NCI-H1092 treated with DMSO at 0.1 percent for 48 hours (cell line): ENCODE measurements at regions not wholly inside any gene's neighbourhood (a gene's known extent, or its start where the extent isn't known, plus 50 kb on each side); places are given as distances from the start of the nearest gene placed in this dataset.
"Not testable (repeated sequence)": the region's sequence is repeated elsewhere in the genome, so short reads cannot be mapped to it uniquely, and the experiment has no call there.

Source experiments
- DNase-seq: peaks from one replicate; lab custom pipeline; 2025; lab: John Stamatoyannopoulos, UW

DNA sequence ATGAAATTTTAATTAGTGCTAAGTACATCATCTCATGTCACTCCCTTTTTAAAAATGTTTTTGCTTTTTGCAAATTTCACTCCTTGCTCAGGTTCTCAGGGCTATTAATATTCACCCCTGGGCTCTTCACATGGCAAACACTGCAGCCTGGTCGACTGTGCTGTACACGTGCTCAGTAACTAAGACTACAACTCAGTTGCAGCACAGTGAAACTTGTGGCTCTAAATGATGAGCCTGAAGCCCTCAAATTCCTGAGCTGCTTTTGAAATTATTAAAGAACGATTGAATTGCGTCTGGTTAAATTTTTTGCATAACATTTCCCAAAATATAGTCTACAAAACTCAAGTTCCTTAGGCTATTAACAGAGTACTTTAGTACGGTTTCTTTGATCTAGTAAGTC, 159.3 kb upstream of the C2CD4B start:
- no peak for DNase-seq

DNA sequence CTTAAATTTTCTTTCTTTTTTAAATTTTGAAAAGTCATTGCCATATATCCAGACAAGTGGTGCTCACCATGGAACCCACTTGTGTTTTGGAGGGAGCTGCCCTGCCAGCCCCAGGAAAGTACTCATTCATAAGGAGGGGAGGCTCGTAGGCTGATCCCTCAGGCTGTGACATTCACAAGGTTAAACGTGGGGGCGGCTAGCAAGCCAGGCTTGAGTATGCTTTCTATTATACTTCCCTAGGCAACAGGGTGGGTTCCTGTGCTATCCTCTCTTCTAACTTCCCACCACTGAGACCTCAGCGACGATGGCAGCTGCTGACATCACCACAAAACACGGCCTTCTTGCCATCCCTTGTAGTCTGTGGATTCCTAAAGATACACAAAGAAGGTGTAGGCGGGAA, 160.5 kb upstream of the C2CD4B start:
- no peak for DNase-seq

DNA sequence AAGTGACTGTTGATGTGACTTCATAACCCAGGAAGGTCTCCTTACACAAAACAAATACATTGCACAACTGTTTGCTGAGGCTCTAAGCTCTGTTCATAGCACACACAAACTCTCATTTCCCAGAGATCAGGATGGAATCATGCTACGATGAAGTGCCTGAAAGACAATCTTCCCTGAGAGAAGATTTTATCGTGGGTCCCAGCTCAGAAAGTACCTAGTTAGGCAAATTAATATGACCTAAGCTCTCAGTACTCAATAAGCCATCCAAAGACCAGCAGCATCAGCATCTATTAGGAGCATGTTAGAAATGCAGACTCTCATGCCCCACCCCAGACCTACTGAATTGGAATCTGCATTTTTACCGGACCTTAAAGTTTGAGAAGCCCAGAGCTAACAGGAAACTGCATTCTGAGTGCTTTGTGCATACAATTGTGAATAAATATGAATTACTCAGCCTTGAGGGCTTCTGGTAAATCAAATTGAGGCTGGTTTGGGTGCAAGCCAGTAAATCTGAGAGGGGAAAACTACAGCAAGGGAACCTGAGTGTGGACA, 161.5 kb upstream of the C2CD4B start:
- DNase-seq, result no peak

DNA sequence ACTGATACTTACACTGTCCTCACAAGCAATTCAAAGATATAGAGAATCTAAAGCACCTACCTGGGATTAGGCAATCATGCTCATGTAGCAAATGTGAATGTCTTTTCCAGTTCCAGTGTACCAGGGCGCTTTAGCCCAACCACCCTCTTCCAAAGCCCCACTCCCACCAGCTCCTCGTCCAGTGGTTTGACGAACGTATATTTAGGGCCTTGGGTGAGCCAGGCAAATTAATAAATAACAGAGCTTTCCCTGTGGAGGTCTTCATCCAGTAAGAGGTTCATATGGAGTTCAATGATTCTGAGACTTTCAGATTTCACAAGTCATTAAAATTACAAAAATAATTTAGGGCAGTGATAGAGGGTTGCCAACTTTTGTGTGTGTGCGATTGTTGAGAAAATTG, 162.3 kb upstream of the C2CD4B start:
- DNase-seq, result no peak

DNA sequence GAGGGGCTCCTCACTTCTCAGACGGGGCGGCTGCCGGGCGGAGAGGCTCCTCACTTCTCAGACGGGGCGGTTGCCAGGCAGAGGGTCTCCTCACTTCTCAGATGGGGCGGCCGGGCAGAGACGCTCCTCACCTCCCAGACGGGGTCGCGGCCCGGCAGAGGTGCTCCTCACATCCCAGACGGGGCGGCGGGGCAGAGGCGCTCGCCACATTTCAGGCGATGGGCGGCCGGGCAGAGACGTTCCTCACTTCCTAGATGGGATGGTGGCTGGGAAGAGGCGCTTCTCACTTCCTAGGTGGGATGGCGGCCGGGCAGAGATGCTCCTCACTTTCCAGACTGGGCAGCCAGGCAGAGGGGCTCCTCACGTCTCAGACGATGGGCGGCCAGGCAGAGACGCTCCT, 167.4 kb upstream of the C2CD4B start:
- DNase-seq, result not testable (repeated sequence)

DNA sequence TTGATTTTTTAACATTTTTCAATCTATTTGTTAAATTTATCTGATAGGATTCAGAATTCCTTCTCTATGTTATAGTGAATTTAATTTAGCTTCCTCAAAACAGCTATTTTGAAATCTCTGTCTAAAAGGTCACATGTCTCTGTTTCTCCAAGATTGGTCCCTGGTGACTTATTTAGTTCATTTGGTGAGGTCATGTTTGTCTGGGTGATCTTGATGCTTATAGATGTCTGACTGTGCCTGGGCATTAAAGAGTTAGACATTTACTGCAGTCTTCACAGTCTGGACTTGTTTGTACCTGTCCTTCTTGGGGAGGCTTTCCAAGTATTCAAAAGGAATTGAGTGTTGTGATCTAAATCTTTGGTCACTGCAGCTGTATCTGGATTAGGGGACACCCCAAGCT, 169.5 kb upstream of the C2CD4B start:
- DNase-seq, result no peak

DNA sequence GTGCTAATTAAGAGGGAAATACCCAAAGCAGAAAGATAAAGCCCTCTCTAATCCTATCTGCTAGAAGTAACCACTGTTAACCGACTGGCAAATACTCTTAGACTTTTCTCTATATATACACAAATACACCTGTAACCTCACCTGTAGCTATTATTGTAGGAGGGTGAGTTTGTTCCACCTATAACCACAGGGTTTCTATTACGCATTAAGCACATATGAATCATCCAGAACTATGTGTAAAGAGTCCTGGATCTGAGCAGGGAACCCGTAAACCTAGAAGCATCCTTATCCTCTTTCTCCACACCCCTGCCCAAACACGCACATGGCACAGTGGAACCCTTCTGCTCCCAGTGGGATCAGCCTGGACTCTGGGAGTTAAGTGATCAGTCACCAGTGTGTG, 172.8 kb upstream of the C2CD4B start:
- DNase-seq, result no peak

DNA sequence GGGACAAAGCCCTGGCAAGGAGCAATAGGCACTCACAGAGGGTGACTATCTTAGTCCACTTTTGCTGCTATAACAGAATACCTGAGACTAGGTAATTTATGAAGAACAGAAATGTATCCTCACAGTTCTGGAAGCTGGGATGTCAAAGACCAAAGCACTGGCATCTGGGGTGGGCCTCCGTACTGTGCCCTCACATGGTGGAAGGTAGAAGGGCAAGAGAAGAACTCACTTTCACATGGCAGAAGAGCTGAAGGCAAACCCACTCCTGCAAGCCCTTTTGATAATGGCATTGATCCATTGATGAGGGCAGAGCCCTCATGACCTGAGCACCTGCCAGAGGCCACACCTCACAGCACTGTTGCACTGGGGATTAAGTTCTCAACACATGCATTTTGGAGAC, 173.4 kb upstream of the C2CD4B start:
- DNase-seq, result no peak

DNA sequence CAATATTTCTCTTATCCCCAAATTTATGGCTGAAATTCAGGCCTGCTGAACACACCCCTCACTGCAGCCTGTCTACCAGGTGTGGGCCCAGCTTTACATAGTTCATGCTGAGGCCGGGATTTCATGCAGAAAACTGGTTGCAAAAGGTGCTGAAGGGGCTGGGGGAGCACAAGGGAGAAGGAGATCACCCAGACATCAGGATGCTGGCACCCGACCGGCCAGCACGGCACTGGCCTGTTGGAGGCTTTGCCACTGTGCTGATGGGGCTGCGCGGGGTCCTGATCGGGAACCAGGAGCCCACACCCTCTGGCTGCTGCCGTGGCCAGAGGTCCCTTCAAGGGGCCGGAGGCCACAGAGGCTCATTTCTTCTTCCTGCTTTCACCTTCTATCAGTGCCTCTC, 177.9 kb upstream of the C2CD4B start:
- no peak for DNase-seq

DNA sequence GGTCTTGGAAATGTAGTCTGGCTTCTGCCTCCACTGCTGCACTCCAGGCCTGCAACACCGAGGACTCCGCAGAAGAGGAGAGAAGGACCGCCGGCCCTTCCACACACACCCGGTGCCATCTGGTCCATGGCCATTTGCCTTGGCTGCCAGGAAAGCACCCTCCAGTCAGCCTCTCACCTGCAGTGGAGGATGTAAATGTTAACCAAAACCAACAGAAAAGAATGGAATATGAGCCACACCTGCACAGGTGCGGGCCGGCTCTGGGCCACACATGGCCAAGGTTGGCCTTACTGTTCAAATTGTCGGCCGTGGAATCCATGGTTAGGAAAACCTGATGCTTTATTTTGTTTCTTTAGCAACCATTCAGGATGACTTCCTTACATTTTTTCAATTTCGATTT, 178.3 kb upstream of the C2CD4B start:
- no peak for DNase-seq

DNA sequence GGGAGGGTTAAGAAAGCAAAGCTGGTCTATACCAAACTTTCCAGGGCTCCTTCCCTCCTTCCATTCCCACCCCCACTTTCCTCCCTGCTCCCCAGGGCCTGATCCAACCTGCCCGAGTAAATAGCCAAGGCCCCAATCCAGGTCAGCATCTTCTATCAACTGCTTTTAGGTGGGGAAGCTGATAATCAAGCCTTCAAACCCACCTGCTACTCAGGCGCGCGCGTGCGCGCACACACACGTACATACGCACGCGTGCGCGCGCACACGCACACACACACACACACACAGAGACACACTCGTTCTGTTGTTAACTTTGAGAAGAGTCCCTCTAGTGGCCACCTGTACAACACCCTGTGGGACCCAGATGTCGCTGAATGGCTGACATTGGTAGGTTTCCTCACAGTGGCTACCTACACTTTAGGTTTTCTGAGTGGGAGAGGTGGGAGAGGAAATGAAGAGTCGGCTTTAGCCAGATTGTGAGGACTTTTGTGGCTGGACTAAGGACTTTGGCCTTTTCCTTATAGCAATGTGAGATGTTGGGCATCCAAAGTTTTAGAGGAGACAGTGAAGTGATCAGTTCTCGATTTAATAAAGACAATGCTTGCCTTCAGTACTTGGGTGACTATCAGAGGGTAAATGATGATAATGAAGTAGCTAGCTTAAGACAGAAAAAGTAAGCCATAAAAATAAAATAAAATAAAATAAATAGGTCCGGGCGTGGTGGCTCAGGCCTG, 179.9 kb upstream of the C2CD4B start:
- peak; percentile 1 for DNase-seq

DNA sequence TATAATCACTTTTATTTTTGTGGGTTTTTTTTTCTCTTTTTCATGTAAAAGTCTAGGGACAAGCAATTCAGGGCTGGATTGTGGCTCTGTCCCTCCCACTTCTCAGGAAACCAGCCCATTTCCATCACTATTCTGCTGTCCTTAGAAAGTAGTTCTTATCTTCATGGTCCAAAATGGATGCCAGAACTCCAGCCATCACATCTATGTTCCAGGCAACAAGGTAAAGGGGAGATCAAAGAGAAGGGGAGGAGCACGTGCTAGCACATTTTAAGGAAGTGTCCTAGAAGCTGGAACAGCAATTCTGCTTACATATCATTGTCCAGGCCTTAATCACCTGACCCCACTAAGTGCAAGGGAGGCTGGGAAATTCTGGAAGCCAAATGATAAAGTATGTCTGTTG, 181.1 kb upstream of the C2CD4B start:
- DNase-seq, result no peak

DNA sequence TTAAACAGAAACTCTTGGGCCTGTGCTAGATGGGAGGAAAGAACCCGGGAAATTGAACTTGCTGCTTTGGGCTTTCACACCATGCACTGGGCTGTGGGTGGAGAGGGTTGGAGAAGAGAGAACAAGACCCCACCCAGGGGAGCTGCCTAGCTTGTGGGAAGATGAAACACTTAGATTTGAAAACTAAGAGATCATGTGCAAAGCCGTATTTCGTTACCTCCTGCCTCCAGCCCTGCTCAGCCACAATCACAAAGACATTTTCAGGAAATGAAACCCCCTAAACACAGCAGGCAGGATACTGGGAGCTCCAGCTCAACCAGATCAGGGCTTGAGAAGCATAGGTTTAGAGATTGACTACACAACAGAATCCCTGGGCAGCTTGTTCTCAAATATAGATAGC, 183.0 kb upstream of the C2CD4B start:
- DNase-seq, result no peak

DNA sequence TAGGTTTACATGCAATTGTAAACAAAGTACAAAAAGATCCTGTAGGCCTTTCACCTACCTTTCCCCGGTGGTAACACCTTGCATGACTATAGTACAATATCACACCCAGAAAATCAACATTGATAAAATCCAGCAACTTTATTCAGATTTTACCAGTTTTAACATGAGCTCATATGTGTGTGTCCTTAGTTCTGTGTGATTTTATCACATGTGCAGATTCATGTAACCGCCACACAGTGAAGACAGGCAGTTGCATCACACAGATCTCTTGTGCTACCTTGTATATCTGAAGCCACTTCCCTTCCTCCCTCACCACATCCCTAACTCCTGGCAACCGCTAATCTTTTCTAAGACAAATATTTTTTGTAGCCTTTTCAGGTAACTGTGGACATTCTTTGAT, 183.5 kb upstream of the C2CD4B start:
- no peak for DNase-seq

DNA sequence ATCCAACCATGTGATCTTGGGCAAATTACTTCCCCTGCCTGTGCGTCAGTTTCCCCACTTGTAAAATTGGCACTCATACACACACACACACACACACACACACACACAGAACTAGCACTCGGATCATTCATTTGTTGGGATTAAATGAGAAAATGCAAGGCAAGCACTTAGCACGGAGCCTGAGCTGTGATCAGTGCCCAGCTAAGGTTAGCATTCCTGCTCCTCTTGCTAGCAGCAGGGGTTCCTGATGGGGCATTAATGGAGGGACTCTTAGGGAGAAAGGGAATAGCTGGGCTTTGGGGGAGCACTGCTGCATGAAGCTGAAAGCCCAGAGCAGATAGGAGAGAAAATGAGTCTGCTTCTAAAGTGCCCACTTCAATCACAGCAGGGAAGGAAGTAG, 187.7 kb upstream of the C2CD4B start:
- DNase-seq, result no peak

DNA sequence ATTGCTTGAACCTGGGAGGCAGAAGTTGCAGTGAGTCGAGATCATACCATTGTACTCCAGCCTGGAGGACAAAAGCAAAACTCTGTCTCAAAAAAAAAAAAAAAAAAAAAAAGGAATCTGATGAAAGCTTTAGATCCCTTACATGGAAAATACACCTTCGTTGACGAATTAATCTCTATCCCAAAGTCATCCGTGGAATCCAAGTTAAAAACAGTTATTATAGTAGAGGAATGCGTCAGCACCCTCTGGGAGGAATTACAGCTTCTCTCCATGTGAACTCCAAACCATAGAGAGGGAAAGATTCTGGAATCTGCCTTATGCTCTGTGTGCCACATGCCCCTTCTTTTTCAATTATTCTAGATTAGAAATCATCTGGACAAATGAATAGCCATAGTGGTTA, 192.3 kb upstream of the C2CD4B start:
- no peak for DNase-seq

DNA sequence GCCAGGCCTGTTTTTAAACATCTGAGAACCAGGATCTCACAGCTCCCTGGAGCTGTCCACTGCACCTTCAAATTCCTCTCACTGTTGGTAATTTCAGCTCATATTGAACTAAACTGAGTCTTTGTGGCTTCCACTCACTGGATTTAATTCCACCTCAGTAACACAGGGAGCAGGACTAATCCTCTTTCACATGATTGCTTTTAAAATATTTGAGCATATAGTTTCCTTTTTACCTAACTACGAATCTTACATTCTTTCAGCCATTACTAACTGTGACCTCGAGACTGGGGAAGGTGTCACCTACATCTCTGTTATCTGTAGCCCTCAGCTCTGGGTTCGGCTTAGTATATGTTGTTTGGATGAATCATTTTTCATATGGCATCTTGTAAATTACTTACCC, 194.3 kb upstream of the C2CD4B start:
- DNase-seq, result no peak

DNA sequence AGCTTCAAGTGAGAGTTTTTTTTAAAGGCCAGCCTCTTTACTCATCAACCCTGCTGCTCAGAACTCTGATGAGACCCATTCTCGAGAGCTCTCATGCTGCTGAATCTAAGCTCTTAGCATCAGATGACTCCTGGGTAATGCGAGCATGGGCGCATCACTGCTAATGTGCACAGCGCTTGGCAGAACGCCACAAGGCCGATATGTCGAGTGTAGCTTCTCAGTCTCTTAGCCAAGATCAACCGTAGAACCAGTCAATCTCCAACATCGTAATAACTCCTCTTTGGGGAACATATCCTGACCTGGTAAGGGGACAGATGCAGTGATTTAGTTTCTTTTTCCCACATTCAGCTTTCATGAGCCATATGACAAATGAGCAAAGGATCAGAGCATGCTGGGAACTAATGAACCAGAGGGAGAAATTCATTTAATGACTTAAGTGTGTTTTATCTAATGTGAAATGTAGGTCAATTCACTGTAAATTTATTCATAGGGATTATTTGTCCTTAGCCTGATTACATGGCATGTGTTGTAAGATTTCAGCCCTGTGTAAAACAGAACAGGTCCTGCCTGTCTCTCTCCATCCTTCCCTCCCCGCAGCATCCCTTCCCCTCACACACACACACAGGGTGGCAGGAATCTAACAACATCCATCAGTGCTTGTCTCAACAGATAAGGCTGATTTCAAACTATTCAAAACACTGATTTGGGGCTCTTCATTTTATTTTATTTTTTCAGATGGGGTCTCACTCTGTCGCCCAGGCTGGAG, 195.4 kb upstream of the C2CD4B start:
- DNase-seq, result peak; percentile 56

DNA sequence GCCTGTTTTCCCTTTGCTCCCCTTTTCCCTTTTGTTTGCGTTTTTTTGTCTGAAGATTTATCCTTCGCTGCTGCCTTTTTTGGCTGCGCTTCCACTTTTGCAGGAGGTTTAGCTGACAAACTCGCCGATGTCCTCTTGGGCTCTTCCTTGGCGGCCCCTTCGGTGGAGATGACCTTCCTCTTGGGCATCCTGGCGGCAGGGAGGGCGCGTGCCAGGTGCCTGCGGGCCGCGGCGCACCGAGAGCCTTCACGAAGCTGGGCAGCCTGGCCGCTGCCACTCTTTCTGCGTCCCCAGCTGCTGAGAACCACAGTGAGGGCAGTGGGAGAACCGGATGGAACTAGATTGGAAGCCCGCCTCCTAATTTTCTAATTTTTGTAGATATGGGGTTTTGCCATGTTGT, 197.1 kb upstream of the C2CD4B start:
- DNase-seq, result no peak

DNA sequence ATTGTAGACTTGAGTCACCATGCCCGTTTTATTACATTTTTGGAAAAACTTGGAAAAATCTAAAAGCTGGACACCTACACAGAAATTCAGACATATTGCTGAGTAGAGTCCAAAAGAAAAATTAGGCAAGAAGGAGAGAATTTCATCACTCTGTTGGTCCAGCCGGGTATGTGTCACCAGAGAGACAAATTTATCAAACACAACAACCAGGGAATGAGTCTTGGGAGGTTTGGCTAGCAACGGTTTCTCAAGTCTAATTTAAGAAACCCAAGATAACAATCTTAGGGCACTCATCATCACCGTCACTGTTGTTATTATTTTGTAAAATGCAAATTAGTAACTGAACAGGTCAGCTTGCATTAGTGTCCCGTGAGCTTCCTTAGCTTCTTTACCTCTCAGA, 197.5 kb upstream of the C2CD4B start:
- DNase-seq, result no peak

DNA sequence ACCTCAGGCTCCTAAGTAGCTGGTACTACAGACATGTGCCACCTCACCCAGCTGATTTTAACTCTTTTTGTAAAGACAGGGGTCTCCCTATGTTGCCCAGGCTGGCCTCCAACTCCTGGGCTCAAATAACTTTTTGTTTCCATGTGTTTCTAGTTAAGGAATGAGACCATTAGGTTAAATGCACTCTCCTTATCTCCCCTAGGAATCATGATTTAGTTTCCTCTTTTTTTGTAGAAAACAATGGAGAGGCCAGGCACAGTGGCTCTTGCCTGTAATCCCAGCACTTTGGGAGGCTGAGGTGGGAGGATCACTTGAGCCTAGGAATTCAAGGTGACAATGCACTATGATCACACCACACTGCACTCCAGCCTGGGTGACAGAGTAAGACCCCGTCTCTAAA, 198.8 kb upstream of the C2CD4B start:
- no peak for DNase-seq

DNA sequence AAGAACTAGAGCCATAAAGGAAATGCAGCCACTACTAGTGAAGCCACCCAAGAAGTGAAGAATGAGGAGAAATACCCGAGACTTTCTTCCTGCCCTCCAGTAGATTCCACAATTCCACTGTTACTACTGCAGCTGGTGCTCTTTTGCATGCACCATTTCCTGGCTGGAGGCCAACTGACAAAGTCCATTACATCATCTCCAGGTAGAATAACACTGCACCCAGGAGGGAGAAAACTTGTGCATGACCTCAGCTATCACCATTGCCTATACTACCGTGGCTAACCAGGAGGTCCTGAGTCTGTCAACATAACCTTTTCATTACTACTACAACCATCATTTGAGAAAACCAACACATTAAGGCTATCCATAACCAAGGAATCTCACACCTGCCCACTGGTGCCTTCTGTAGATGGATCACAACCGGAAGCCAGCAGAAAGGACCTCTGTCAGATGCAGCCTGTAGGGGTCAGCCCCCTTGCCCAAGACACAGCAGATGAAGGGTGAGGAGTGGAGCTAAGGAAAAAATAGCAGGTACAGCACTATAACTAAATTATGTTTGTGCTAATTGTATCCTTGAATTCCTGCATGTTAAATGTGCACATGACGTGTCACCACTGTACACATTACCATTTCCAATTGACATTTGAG, 200.8 kb upstream of the C2CD4B start:
- no peak for DNase-seq

DNA sequence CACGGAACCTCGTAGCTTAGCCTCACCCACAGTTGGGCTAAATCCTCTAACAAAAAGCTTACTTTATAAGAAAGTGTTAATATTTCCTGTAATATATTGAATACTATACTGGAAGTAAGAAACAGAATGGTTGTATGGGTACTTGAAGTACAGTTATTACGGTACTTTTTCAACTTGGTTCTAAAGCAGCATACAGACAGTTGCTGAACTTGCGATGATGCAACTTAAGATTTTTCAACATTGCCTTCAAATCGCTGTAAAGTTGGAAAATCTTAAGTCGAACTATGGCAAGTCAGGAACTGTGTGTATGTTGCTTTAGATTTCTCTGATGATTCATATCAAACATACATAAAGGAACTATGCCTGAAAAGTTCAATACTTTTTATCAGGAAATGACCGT, 204.4 kb upstream of the C2CD4B start:
- DNase-seq, result no peak
